Gastrocnemius medialis (tissue), 4 donors: ENCODE measurements at regions not wholly inside any gene's neighbourhood (a gene's known extent, or its start where the extent isn't known, plus 50 kb on each side); places are given as distances from the start of the nearest gene placed in this dataset.

Experiments used
- CTCF ChIP-seq, 5 experiments: fragments of 450-650 bp in 3 of 5; fragments of 200-600 bp in 2 of 5; sonication (generic) in 2 of 5; IDR thresholded peaks in 4 of 5; conservative IDR thresholded peaks in 1 of 5; 1 replicate in 4 of 5; 2 replicates in 1 of 5; pipeline ENCODE4 v1.5.1; 2016 to 2019; ENCODE audit warnings: antibody characterized with exemption in 5 of 5, mild to moderate bottlenecking in 3 of 5, moderate library complexity in 3 of 5
- POLR2A ChIP-seq, 2 donors: fragments of 450-650 bp; IDR thresholded peaks; one replicate each; pipeline ENCODE4 v1.6.1; 2017; ENCODE audit warnings: antibody characterized with exemption in 2 of 2, mild to moderate bottlenecking in 2 of 2, moderate library complexity in 2 of 2

- TF ChIP-seq POLR2A (IDR thresholded peaks at IDR 0.05) (no peak), CTCF (IDR thresholded peaks at IDR 0.05 in 4 of 5, conservative IDR thresholded peaks at IDR 0.05 in 1 of 5) (no peak)
Measured at GRCh38 chr5:4188704-4189103, 593.1 kb downstream of the IRX1 start.
